Skeletal muscle tissue (tissue), 3 donors: ENCODE measurements at regions not wholly inside any gene's neighbourhood (a gene's known extent, or its start where the extent isn't known, plus 50 kb on each side); places are given as distances from the start of the nearest gene placed in this dataset.

Source experiments
- H3K27ac ChIP-seq: one replicate; pipeline ENCODE4 v1.7.0; 2013; ENCODE audit warnings: mild to moderate bottlenecking, low read depth, low read length, inconsistent platforms
- H3K27me3 ChIP-seq, 3 donors: one replicate each; pipeline ENCODE4 v1.7.0; 2013; ENCODE audit warnings: low read length in 3 of 3; ENCODE audit not compliant: control insufficient read depth in 3 of 3, insufficient read depth in 3 of 3
- H3K36me3 ChIP-seq, 3 donors: one replicate each; pipeline ENCODE4 v1.7.0; 2013; ENCODE audit warnings: low read length in 3 of 3; ENCODE audit not compliant: control insufficient read depth in 3 of 3, insufficient read depth in 3 of 3
- H3K4me1 ChIP-seq, 3 donors: one replicate each; pipeline ENCODE4 v1.7.0; 2013; ENCODE audit warnings: low read length in 3 of 3, mild to moderate bottlenecking in 3 of 3; ENCODE audit not compliant: control insufficient read depth in 3 of 3, insufficient read depth in 3 of 3
- H3K4me3 ChIP-seq, 3 donors: one replicate each; pipeline ENCODE4 v1.7.0; 2013; ENCODE audit warnings: low read length in 3 of 3
- H3K9ac ChIP-seq, 3 donors: one replicate each; pipeline ENCODE4 v1.7.0; 2013; ENCODE audit warnings: low read length in 3 of 3, mild to moderate bottlenecking in 3 of 3, moderate library complexity in 2 of 3, low read depth in 1 of 3
- H3K9me3 ChIP-seq, 3 donors: one replicate each; pipeline ENCODE4 v1.7.0; 2013; ENCODE audit warnings: low read length in 3 of 3; ENCODE audit not compliant: control insufficient read depth in 3 of 3
- donor health status: Osteomylitis.

DNA sequence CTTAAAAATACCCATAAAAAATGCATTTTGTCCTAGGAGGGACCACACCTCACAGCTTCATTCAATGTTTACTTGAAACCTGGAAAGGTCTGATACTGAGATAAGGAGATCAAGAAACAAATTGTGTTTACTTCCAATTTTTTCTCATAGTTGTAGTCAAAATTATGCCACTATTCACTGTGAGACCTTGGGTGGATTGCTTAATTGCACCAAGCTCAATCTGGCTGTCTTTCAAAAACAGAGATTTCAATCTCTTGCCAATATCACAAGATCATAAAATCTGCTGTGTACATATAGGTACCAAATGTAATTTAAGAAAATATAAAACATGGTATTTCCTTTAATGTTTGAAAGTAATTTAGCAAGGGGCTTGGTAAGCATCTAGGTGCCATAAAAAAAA lies 186.4 kb upstream of the THBS1 start:
- Histone ChIP-seq H3K4me3 (no peak overlapping the region), H3K9ac (no peak overlapping the region), H3K4me1 (peaks cover 0 to 5% (median 3%) of the 10 kb centered on the region in 3 donors), H3K9me3 (no peaks in the 10 kb centered on the region), H3K36me3 (no peaks in the 10 kb centered on the region), H3K27ac (no peak overlapping the region), H3K27me3 (no peaks in the 10 kb centered on the region)

DNA sequence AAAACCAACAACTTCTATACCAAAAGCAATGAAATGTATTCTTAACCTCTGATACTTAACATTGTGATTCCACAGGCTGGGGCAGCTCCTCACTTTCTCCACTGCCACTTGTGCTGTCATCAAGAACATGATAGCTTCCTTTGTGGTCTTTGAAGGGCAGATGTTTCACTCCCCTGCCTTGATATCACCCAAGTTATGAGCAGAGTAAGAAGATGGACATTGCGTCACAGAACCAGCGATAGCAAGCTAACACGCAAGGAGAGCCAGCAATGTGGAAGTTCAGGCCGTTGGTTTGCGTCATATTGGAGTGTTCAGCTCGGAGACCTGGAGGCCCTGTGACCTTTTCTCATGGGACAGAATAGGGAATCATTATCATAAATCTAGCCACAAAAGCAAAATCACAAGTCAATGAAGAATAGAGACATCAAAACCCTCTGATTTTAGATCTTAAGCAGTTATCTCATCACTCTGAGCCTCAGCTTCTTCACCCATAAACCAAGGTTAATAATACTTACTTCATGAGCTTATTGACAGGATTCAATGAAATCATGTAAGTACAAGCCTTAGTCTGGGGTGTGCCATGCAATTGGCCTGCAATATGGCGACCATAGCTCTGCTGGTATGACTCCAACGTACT lies 183.8 kb upstream of the THBS1 start:
- H3K36me3 ChIP-seq = no peaks in the 10 kb centered on the region
- no peak overlapping the region for H3K9ac ChIP-seq
- no peaks in the 10 kb centered on the region for H3K27me3 ChIP-seq
- no peaks in the 10 kb centered on the region for H3K9me3 ChIP-seq
- H3K4me1 ChIP-seq = no peaks in the 10 kb centered on the region
- H3K4me3 ChIP-seq = no peak overlapping the region
- no peak overlapping the region for H3K27ac ChIP-seq

DNA sequence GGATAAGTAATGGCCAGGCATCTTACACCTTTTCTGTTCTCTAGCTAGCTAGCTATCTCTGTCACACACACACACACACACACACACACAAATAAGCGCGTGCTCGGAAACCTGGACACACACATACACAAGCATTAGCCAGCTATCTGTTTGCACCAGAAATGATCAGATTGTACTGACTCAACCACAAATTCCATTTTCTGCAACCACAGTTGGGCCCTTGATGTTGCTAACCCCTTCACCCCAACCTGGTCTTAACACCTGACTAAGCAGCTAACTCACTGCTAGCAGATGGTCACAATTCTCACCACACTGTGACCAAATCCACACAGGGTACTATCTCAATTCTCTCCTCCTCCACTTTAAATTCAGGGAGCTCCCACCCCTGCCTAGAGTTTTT lies 183.0 kb upstream of the THBS1 start:
- Histone ChIP-seq H3K4me3 (no peak overlapping the region), H3K9me3 (no peaks in the 10 kb centered on the region), H3K27ac (no peak overlapping the region), H3K36me3 (no peaks in the 10 kb centered on the region), H3K9ac (no peak overlapping the region), H3K27me3 (no peaks in the 10 kb centered on the region), H3K4me1 (no peaks in the 10 kb centered on the region)

DNA sequence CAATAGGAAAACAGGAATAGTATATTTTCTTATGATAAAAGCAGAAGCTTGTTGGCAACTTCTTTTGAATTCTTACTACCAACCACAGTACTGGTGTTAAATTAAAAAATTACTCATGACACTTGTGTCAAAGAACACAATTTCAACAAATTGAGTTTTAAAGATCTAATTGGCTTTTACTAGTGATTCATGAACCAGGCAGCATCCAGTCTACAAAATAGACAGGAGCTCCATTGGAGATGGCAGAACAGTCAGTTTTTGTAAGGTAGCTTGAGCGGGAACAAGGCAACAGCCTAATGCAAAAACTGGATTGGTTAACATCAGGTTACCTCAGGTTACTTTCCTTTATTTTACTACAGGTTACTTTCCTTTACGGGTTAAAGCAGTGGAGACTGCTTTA lies 181.3 kb upstream of the THBS1 start:
- no peak overlapping the region for H3K27ac ChIP-seq
- no peaks in the 10 kb centered on the region for H3K36me3 ChIP-seq
- H3K9me3 ChIP-seq = no peaks in the 10 kb centered on the region
- no peak overlapping the region for H3K4me3 ChIP-seq
- H3K9ac ChIP-seq = no peak overlapping the region
- no peaks in the 10 kb centered on the region for H3K27me3 ChIP-seq
- H3K4me1 ChIP-seq = no peaks in the 10 kb centered on the region

DNA sequence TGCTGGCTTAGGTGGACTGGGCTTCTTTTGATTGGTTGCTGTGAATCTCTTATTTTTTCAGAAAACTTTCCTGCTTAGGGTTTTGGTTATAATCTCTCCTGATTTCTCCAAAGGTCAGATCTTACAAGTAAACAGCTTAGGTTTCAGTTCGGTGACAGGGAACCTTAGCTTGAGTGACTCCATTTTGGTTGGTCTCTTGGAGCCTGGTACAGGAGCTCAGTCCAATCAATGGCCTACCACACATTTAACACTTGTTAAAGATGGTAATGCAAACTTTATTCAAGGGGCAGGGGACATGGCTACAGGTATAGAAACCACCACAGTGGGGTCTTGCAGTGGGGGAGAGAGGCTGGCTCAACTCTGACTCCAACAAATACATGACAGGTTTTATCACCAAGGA lies 180.9 kb upstream of the THBS1 start:
- no peaks in the 10 kb centered on the region for H3K9me3 ChIP-seq
- no peak overlapping the region for H3K9ac ChIP-seq
- no peaks in the 10 kb centered on the region for H3K27me3 ChIP-seq
- H3K4me1 ChIP-seq = no peaks in the 10 kb centered on the region
- H3K27ac ChIP-seq = no peak overlapping the region
- no peak overlapping the region for H3K4me3 ChIP-seq
- no peaks in the 10 kb centered on the region for H3K36me3 ChIP-seq

- H3K27ac ChIP-seq = no peak overlapping the region
- no peaks in the 10 kb centered on the region for H3K36me3 ChIP-seq
- no peak overlapping the region for H3K9ac ChIP-seq
These were observed 179.9 kb upstream of the THBS1 start for GRCh38 chr15:39400821-39401550.

GRCh38 chr15:39403640-39404117 lies 177.2 kb upstream of the THBS1 start:
- Histone ChIP-seq H3K4me1 (no peaks in the 10 kb centered on the region), H3K9me3 (no peaks in the 10 kb centered on the region), H3K36me3 (no peaks in the 10 kb centered on the region), H3K4me3 (no peak overlapping the region), H3K9ac (no peak overlapping the region), H3K27ac (no peak overlapping the region), H3K27me3 (no peaks in the 10 kb centered on the region)

More at GRCh38 chr15:39400821-39401550, 179.9 kb upstream of the THBS1 start:
- Histone ChIP-seq H3K9me3 (no peaks in the 10 kb centered on the region), H3K4me1 (no peaks in the 10 kb centered on the region), H3K4me3 (no peak overlapping the region), H3K27me3 (no peaks in the 10 kb centered on the region)

- H3K4me1 ChIP-seq = no peaks in the 10 kb centered on the region
- H3K36me3 ChIP-seq = no peaks in the 10 kb centered on the region
- H3K9me3 ChIP-seq = no peaks in the 10 kb centered on the region
- H3K27ac ChIP-seq = no peak overlapping the region
- H3K9ac ChIP-seq = no peak overlapping the region
- H3K27me3 ChIP-seq = no peaks in the 10 kb centered on the region
- H3K4me3 ChIP-seq = no peak overlapping the region
These were observed 176.1 kb upstream of the THBS1 start for GRCh38 chr15:39404767-39405181.

DNA sequence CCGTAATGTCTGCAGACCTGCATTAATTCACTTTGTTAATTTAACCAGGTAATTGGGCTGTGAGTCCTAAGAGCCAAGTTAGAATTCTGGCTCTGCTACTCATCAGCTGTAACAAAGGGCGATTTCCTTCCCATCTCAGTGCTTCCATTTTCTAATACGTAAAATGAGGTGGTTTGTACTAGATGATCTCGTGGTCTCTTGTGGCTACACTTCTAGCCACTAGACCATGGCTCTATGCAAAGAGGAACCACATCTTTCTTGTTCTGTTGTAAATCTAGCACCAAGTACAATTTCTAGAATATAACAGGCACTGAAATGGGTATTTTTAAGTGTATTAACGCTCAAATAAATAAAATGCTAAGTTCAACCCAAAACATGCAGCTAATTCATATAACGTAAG lies 174.4 kb upstream of the THBS1 start:
- Histone ChIP-seq H3K4me3 (no peak overlapping the region), H3K9ac (no peak overlapping the region), H3K27ac (no peak overlapping the region), H3K4me1 (no peaks in the 10 kb centered on the region), H3K9me3 (no peaks in the 10 kb centered on the region), H3K27me3 (no peaks in the 10 kb centered on the region), H3K36me3 (no peaks in the 10 kb centered on the region)

DNA sequence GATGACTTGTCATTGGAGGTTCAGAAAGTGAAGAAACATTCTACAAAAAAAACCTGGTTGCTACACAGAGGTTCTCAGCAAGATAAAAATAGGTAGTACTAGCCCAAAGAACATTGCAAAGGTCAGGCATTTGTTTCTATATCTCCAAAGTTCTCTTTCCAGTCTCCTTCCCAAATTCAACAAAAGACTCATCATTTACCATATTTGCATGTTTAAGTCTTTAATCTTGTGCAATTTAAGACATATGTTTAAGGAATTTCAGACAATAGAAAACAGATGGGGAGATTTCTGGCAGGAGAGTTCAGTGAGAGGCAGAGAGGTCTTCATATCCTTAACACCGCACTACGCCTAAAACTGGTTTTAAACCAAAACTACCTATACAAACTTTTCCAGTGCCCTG lies 173.8 kb upstream of the THBS1 start:
- no peaks in the 10 kb centered on the region for H3K4me1 ChIP-seq
- H3K9ac ChIP-seq = no peak overlapping the region
- no peak overlapping the region for H3K27ac ChIP-seq
- H3K9me3 ChIP-seq = no peaks in the 10 kb centered on the region
- H3K36me3 ChIP-seq = no peaks in the 10 kb centered on the region
- no peaks in the 10 kb centered on the region for H3K27me3 ChIP-seq
- H3K4me3 ChIP-seq = no peak overlapping the region
